Heart left ventricle (tissue), 16 donors: ENCODE measurements at regions not wholly inside any gene's neighbourhood (a gene's known extent, or its start where the extent isn't known, plus 50 kb on each side); places are given as distances from the start of the nearest gene placed in this dataset.

Experiments used
- ATAC-seq, 4 donors: fragments of 200-7000 bp; cut with Tn5 transposase; one replicate each; pipeline ENCODE4 v1.9.1; 2020 to 2022; ENCODE audit warnings: moderate library complexity in 4 of 4, mild to moderate bottlenecking in 3 of 4, moderate number of reproducible peaks in 1 of 4
- DNase-seq, 5 donors: peaks; one replicate each; pipeline ENCODE4 v3.0.0-alpha.2; 2020
- H3K27ac ChIP-seq, 12 donors: fragments of 200-600 bp; sonication (generic) in 4 of 12; one replicate each; pipeline versions ENCODE4 v1.5.0 to v1.8.0; 2016 to 2022; ENCODE audit warnings: mild to moderate bottlenecking in 2 of 12
- H3K27me3 ChIP-seq, 9 donors: fragments of 200-600 bp; sonication (generic) in 2 of 9; one replicate each; pipeline versions ENCODE4 v1.5.1 to v1.8.0; 2016 to 2022; ENCODE audit warnings: mild to moderate bottlenecking in 3 of 9
- H3K36me3 ChIP-seq, 9 donors: fragments of 200-600 bp; sonication (generic) in 2 of 9; one replicate each; pipeline versions ENCODE4 v1.5.0 to v1.8.0; 2018 to 2022; ENCODE audit warnings: mild to moderate bottlenecking in 2 of 9
- H3K4me1 ChIP-seq, 12 donors: fragments of 200-600 bp; sonication (generic) in 4 of 12; one replicate each; pipeline versions ENCODE4 v1.5.0 to v1.8.0; 2016 to 2022; ENCODE audit warnings: mild to moderate bottlenecking in 3 of 12
- H3K4me3 ChIP-seq, 12 donors: fragments of 200-600 bp; sonication (generic) in 4 of 12; one replicate each; pipeline versions ENCODE4 v1.5.0 to v1.8.0; 2017 to 2022; ENCODE audit warnings: mild to moderate bottlenecking in 9 of 12, moderate library complexity in 4 of 12
- H3K9me3 ChIP-seq, 12 donors: fragments of 200-600 bp; sonication (generic) in 4 of 12; one replicate each; pipeline versions ENCODE4 v1.5.0 to v1.8.0; 2016 to 2022; ENCODE audit warnings: mild to moderate bottlenecking in 1 of 12
- POLR2A ChIP-seq, 2 donors: fragments of 450-650 bp; IDR thresholded peaks; one replicate each; pipeline ENCODE4 v1.6.1; 2017; ENCODE audit warnings: antibody characterized with exemption in 2 of 2, mild to moderate bottlenecking in 2 of 2, moderate library complexity in 2 of 2
- WGBS, 4 donors: extraction: QIAGEN DNeasy Blood & Tissue Kit in 2 of 4; methylation state at CpG; one replicate each; pipeline versions ENCODE4 v1.1.5 to v1.1.7; 2013 to 2018; 5-methylcytosine and 5-hydroxymethylcytosine counted together
- intact Hi-C, 10 donors: fragments of 100-400 bp; cut with DNase I; formaldehyde crosslinking; loops; one replicate each; pipeline versions ENCODE4 v1.11.1 to v1.14.2; 2022
- TF ChIP-seq, protein P1 (sequence below), 12 donors: fragments of 200-600 bp; sonication (generic) in 4 of 12; IDR thresholded peaks; one replicate each; pipeline versions ENCODE4 v1.5.0 to v1.8.0; 2018 to 2022; ENCODE audit warnings: antibody characterized with exemption in 12 of 12, mild to moderate bottlenecking in 5 of 12
- donor health status: ischemic (EF 13 %, LVEDD 7.1; RV severe dilation, severe dysfunction).
- donor health status: healthy with polysubstance abuse.
- donor health status: DM: no; HTN: yes; CAD: no.
- donor health status: DM: no; HTN: no; CAD: no.
- donor health status: ischemic (EF 25% LVEDD 6.9; RV normal size, moderate dysfunction).
- donor health status: ischemic (EF 25% LVEDD 5.7; RV mildly dilated, moderate dysfunction).
- donor health status: healthy.
- donor health status: DM: yes; HTN: yes; CAD: no.
- donor health status: ischemic (EF 35%, LVEDD 5.7; RV mildly dilated, moderate dysfunction).
- donor health status: nonischemic (EF 11% LVEDD 7.7; RV severe dilation, severe dysfunction).
- donor health status: DM: yes; HTN: yes; CAD: no.
- donor health status: PGD.
- donor health status: ischemic (EF 29% LVEDD 5.4; RV normal size, mild dysfunction).
- donor health status: nonischemic (EF 23%, LVEDD 6.1; RV moderate dilation, normal function).

DNA sequence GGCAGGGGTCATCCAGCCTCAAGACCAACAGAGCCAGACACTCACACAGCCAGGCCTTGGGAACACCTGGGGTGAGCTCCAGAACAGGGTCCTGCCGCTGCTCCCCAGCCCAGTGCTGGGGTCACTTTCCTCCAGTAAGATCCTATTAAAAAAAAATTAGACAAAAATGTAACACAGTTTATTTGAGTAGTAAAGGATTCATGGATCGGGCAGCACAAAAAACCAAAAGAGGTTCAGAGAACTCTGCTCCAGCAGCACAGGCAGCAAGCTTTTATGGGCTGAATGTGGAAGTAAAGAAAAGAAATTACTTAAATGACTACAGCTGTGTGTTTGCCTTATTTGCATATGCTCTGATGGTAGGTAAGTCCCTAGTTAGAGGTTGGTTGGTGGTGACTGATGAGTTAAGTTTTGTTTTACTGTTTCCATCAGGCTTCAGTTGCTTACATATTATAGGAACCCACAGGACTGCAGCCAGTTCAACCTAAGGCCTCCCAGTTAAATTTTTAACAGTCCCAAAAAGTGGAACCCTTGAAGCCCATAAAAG, 80.5 kb upstream of the FGFR2 start:
- intact Hi-C loops: no loop called here
- 88 to 97% (median 94%) methylated on average over 2 of the region's 2 CpGs for WGBS, 4 donors
- no peaks in the 10 kb centered on the region for H3K36me3 ChIP-seq
- no peak for DNase-seq
- ATAC-seq: no peak
- H3K4me1 ChIP-seq: no peaks in the 10 kb centered on the region
- H3K4me3 ChIP-seq: no peak overlapping the region
- H3K27ac ChIP-seq: no peak overlapping the region
- H3K9me3 ChIP-seq: peaks cover 0 to 15% (median 0%) of the 10 kb centered on the region in 12 donors
- H3K27me3 ChIP-seq: peaks cover 0 to 6% (median 0%) of the 10 kb centered on the region in 9 donors
- TF ChIP-seq POLR2A (IDR thresholded peaks at IDR 0.05): no peak
- TF ChIP-seq, protein P1, sequence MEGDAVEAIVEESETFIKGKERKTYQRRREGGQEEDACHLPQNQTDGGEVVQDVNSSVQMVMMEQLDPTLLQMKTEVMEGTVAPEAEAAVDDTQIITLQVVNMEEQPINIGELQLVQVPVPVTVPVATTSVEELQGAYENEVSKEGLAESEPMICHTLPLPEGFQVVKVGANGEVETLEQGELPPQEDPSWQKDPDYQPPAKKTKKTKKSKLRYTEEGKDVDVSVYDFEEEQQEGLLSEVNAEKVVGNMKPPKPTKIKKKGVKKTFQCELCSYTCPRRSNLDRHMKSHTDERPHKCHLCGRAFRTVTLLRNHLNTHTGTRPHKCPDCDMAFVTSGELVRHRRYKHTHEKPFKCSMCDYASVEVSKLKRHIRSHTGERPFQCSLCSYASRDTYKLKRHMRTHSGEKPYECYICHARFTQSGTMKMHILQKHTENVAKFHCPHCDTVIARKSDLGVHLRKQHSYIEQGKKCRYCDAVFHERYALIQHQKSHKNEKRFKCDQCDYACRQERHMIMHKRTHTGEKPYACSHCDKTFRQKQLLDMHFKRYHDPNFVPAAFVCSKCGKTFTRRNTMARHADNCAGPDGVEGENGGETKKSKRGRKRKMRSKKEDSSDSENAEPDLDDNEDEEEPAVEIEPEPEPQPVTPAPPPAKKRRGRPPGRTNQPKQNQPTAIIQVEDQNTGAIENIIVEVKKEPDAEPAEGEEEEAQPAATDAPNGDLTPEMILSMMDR (IDR thresholded peaks at IDR 0.05): no peak

GRCh38 chr10:121677880-121678279, 79.6 kb upstream of the FGFR2 start:
- Histone ChIP-seq H3K36me3 (no peaks in the 10 kb centered on the region), H3K9me3 (peaks cover 0 to 15% (median 0%) of the 10 kb centered on the region in 12 donors), H3K4me3 (no peak overlapping the region), H3K27ac (no peak overlapping the region), H3K4me1 (no peaks in the 10 kb centered on the region), H3K27me3 (no peaks in the 10 kb centered on the region)
- TF ChIP-seq, protein P1 (IDR thresholded peaks at IDR 0.05): no peak
- no peak for TF ChIP-seq POLR2A (IDR thresholded peaks at IDR 0.05)
- intact Hi-C loops: no loop called here
- no peak for ATAC-seq
- no peak for DNase-seq

DNA sequence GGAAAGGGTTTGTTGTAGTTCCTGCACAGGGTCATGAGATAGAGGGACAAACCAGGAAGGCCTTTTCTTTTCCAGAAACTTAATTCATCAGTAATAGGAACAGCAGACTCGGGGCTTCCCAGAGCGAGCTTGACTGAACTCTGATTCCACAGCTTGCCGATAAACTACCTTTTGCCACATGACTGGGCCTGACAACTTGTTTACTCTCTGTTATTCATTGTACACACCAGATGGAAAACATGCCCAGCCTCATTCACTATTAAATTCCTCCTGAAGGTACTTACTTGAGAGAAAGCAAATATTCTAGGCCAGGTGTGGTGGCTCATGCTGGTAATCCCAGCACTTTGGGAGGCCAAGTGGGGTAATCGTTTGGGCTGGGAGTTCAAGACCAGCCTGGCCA, 77.1 kb upstream of the FGFR2 start:
- no peak for DNase-seq
- Histone ChIP-seq H3K27ac (no peak overlapping the region), H3K9me3 (peaks cover 0 to 15% (median 0%) of the 10 kb centered on the region in 12 donors), H3K4me3 (no peak overlapping the region), H3K36me3 (no peaks in the 10 kb centered on the region), H3K27me3 (no peaks in the 10 kb centered on the region), H3K4me1 (no peaks in the 10 kb centered on the region)
- WGBS, 4 donors: 84 to 96% (median 94%) methylated on average over 4 of the region's 4 CpGs
- TF ChIP-seq POLR2A (IDR thresholded peaks at IDR 0.05): no peak
- TF ChIP-seq, protein P1 (IDR thresholded peaks at IDR 0.05): no peak
- intact Hi-C loops: no loop called here
- no peak for ATAC-seq

DNA sequence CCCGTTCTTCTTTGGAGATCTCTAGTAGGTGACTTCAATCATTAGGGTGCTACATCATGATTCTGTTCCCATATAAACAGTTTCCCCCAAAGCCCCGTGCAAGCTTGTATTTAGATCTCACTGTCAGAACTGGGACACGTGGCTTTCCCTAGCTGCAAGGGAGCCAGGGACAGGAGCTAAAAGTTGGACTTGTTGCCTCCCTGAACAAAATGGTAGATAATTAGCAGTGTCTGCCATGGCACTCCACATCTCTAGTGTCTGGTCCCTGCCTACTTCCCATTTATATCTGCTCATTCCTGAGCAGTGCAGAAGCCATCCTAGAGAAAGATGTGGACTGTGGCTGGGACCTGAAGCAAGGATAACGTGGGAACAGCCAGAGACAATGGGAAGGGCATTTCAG, 76.6 kb upstream of the FGFR2 start:
- Histone ChIP-seq H3K9me3 (peaks cover 0 to 15% (median 0%) of the 10 kb centered on the region in 12 donors), H3K27ac (no peak overlapping the region), H3K4me3 (no peak overlapping the region), H3K27me3 (no peaks in the 10 kb centered on the region), H3K4me1 (no peaks in the 10 kb centered on the region), H3K36me3 (no peaks in the 10 kb centered on the region)
- ATAC-seq (no peak), DNase-seq (no peak)
- TF ChIP-seq POLR2A (IDR thresholded peaks at IDR 0.05): no peak
- TF ChIP-seq, protein P1 (IDR thresholded peaks at IDR 0.05): no peak
- 77 to 90% (median 84%) methylated on average over 4 of the region's 4 CpGs for WGBS, 4 donors
- intact Hi-C loops: no loop called here
